Sigmoid colon (tissue), 4 donors: ENCODE measurements at regions not wholly inside any gene's neighbourhood (a gene's known extent, or its start where the extent isn't known, plus 50 kb on each side); places are given as distances from the start of the nearest gene placed in this dataset.

Source experiments
- CTCF ChIP-seq, 4 experiments: fragments of 450-650 bp in 3 of 4; fragments of 200-600 bp in 1 of 4; IDR thresholded peaks; one replicate each; pipeline ENCODE4 v1.5.1; 2016 to 2019; ENCODE audit warnings: antibody characterized with exemption in 4 of 4, mild to moderate bottlenecking in 3 of 4, moderate library complexity in 2 of 4
- EP300 ChIP-seq, 4 donors: sonication (generic); formaldehyde crosslinking; IDR thresholded peaks; one replicate each; pipeline ENCODE4 v1.6.1; 2017; ENCODE audit warnings: antibody characterized with exemption in 4 of 4
- POLR2AphosphoS5 ChIP-seq, 4 donors: sonication (generic); formaldehyde crosslinking; IDR thresholded peaks; one replicate each; pipeline ENCODE4 v1.6.1; 2017; ENCODE audit warnings: antibody characterized with exemption in 4 of 4

GRCh38 chr15:62437753-62438152, 272.7 kb upstream of the C2CD4B start:
- no peak for TF ChIP-seq EP300 (IDR thresholded peaks at IDR 0.05)
- no peak for TF ChIP-seq CTCF (IDR thresholded peaks at IDR 0.05)
- no peak for TF ChIP-seq POLR2AphosphoS5 (IDR thresholded peaks at IDR 0.05)
